Glomerular visceral epithelial cell (primary cell): ENCODE measurements at regions not wholly inside any gene's neighbourhood (a gene's known extent, or its start where the extent isn't known, plus 50 kb on each side); places are given as distances from the start of the nearest gene placed in this dataset.

ENCODE experiments used
- DNase-seq: peaks from one replicate; pipeline ENCODE4 v3.0.0-alpha.2; 2016; ENCODE audit errors: extremely low spot score

DNA sequence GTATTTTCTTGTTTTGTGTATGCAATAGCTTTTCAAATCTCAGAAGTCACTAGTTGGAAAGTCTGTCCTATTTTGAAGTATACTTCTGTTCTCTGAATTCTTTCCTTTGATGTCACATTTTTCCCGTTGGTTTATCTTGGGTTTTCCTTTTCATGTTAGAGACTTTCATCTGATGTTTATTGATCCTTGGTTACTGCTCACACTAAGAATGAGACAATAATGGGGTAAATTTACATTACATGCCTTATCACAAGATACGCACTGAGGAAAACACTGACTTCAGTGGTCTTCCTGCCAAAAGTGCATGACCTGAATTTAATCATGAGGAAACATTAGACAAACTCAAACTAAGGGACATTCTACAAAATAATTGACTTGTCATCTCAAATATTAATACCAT is 63.5 kb upstream of the C1GALT1 start:
- DNase-seq: no peak

DNA sequence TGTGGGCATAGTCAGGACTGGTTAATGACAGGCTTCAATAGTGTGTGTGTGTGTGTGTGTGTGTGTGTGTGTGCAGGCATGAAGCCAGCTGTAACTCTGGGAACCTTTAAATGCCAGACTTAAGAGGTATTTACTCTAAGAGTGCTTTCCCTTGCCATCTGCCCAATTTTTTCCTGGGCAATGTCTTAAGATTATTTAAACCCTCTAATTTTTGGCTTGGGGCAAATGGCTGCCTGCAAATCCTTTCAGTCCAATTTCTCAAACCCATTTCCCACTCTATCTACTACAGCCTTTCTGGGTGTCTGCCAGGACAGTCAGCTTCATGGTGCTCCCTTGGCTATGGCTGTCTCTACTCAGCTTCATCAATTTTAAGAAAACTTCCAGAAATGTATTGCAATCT is 62.6 kb upstream of the C1GALT1 start:
- no peak for DNase-seq

DNA sequence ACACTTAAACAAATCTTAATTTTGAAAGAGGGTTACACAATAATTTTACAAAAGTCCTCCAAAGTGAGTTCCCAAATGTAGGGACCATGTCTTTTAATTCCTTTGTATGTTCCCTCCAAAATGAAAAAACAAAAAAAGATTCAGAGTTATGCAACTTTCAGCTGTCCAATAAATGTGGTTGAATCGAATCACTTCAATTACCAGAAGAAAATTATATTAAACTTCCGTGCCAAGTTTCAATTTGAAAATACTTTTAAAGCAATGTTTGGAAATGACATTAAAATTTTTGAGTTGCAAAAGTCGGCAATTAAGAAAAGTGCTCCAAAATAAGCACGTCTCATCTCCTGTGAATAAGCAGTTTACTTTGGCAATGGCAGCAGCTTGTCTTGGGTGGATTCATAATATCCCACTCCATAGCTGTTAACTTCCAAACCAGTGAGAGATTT is 60.3 kb upstream of the C1GALT1 start:
- DNase-seq: no peak

DNA sequence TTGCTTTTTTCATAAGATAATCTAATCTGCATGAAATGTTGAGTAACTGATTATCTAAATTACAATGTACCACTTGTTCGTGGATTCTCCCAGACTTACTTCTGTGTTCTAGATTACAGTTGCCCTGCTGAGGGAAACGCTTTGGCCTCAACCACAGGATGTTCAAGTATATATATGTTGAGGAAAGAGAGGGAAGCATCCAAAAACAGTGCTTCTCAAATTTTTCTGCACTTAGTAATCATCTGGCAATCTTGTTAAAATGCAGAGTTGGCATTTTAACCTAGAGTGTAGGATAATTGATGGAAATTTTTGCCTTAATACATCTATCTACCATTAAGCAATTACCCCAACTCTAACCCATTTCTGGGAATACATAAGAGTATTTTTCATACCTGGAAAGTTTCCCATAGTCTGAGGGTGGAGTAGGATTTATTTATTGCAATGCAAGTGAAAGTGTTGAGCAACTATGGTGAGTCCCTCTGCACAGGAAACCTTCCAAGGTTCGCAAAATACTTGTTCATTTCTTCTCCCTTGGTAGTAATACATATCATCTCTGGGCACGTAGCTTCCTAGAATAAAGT is 59.6 kb upstream of the C1GALT1 start:
- no peak for DNase-seq

GRCh38 chr7:7125963-7126362 is 56.4 kb upstream of the C1GALT1 start:
- DNase-seq: no peak

- DNase-seq: no peak
Measured at GRCh38 chr7:7127773-7128172, 54.6 kb upstream of the C1GALT1 start.

DNA sequence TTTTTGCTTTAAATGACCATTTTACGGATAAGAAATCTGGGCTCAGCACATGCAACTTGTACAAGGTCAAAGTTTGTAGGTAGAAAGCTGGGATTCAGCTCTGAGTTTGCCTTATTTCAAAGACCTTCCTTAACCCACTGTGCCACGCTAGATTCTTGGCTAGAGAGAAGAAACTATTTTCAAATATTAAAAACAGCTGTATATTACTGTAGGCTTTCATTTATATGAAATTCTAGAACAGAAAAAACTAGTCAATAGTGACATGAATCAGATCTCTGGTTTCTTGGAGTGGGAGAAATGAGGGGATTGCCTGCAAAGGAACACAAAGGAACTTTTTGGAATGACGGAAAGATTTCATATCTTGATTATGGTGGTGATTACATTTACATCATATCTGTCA is 53.0 kb upstream of the C1GALT1 start:
- no peak for DNase-seq

- no peak for DNase-seq
Measured at GRCh38 chr7:7131273-7131672, 51.1 kb upstream of the C1GALT1 start.
